K562 (cell line): ENCODE measurements at regions not wholly inside any gene's neighbourhood (a gene's known extent, or its start where the extent isn't known, plus 50 kb on each side); places are given as distances from the start of the nearest gene placed in this dataset.

Experiments
- ATAC-seq: fragments of 200-7000 bp; cut with Tn5 transposase; 3 replicates; pipeline ENCODE4 v1.9.1; 2020; ENCODE audit warnings: moderate library complexity
- BruUV-seq: library from RNA; stranded (reverse); fragments of 400-500 nt; replicated peaks from 2 replicates; lab custom pipeline; 2021; lab: Mats Ljungman, UMichigan
- CTCF ChIA-PET: fragments of 300-600 bp; formaldehyde crosslinking; extraction: SDS; loops from one replicate; lab custom pipeline; 2021; ENCODE audit warnings: low intra/inter-chr PET ratio; lab: Yijun Ruan, JAX
- POLR2A ChIA-PET: fragments of 300-600, 350-650 bp; sonication (Branson Sonifier 250); formaldehyde crosslinking; extraction: SDS; loops from one replicate; lab custom pipeline; 2021; ENCODE audit warnings: antibody characterized with exemption, inconsistent platforms; lab: Yijun Ruan, JAX
- DNase-seq, 4 experiments: peaks; one replicate each; pipeline versions ENCODE4 v3.0.0 to v3.0.0-alpha.2; 2011 to 2018; ENCODE audit warnings: low spot score in 3 of 4, mixed read lengths in 3 of 4; ENCODE audit errors: extremely low read depth in 1 of 4
- FAIRE-seq: peaks from 2 replicates; lab custom pipeline; 2011; peaks lifted over from hg19 to GRCh38; lab: Jason Lieb, UNC
- H2AFZ ChIP-seq: 2 replicates; pipeline ENCODE4 v1.6.0; 2011; ENCODE audit warnings: low read depth, low read length, control low read depth, inconsistent platforms
- H3K27ac ChIP-seq: fragments of 200-600 bp; 3 replicates; pipeline ENCODE4 v1.8.0; 2011; ENCODE audit warnings: low read depth, mild to moderate bottlenecking, control low read depth, inconsistent platforms, low read length, moderate library complexity, mixed read lengths; ENCODE audit errors: extremely low read depth
- H3K27me3 ChIP-seq, 2 experiments: fragments of 300-600 bp in 1 of 2; 2 replicates in 1 of 2; 3 replicates in 1 of 2; pipeline versions ENCODE4 v1.6.0 to v1.8.0; 2011; ENCODE audit warnings: inconsistent platforms in 2 of 2, low read length in 2 of 2, mild to moderate bottlenecking in 1 of 2, mixed read lengths in 1 of 2, moderate library complexity in 1 of 2; ENCODE audit not compliant: control insufficient read depth in 2 of 2, insufficient read depth in 2 of 2
- H3K36me3 ChIP-seq: fragments of 300-600 bp; 3 replicates; pipeline ENCODE4 v1.8.0; 2011; ENCODE audit warnings: mild to moderate bottlenecking, low read length, inconsistent platforms; ENCODE audit not compliant: control insufficient read depth, insufficient read depth
- H3K4me1 ChIP-seq, 2 experiments: fragments of 200-600 bp in 1 of 2; replicated peaks in 1 of 2; 2 replicates in 1 of 2; 3 replicates in 1 of 2; pipeline versions ENCODE4 v1.5.1 to v1.8.0; 2011; ENCODE audit warnings: inconsistent platforms in 2 of 2, low read length in 2 of 2, mild to moderate bottlenecking in 1 of 2, mixed read lengths in 1 of 2, moderate library complexity in 1 of 2; ENCODE audit not compliant: control insufficient read depth in 2 of 2, insufficient read depth in 2 of 2
- H3K4me2 ChIP-seq: 2 replicates; pipeline ENCODE4 v1.6.1; 2011; ENCODE audit warnings: low read length, control low read depth, inconsistent platforms, mixed read lengths; ENCODE audit not compliant: insufficient read depth
- H3K4me3 ChIP-seq: fragments of 200-600 bp; sonication (generic), shearing (Covaris generic); 2 replicates; pipeline ENCODE4 v1.5.1; 2016; ENCODE audit warnings: control low read depth, inconsistent platforms
- H3K79me2 ChIP-seq: fragments of 200-600 bp; 3 replicates; pipeline ENCODE4 v1.8.0; 2011; ENCODE audit warnings: low read length, inconsistent platforms; ENCODE audit not compliant: control insufficient read depth, insufficient read depth
- H3K9ac ChIP-seq, 2 experiments: 2 replicates each; pipeline versions ENCODE4 v1.6.0 to v1.6.1; 2011; ENCODE audit warnings: low read depth in 2 of 2, low read length in 2 of 2, control low read depth in 1 of 2, inconsistent platforms in 1 of 2, mild to moderate bottlenecking in 1 of 2, mixed read lengths in 1 of 2; ENCODE audit not compliant: insufficient read depth in 1 of 2
- H3K9me1 ChIP-seq: one replicate; pipeline ENCODE4 v1.6.0; 2011; ENCODE audit warnings: inconsistent platforms, mild to moderate bottlenecking, low read length, moderate library complexity; ENCODE audit not compliant: control insufficient read depth, insufficient read depth
- H3K9me3 ChIP-seq: replicated peaks from 2 replicates; pipeline ENCODE4 v1.5.1; 2011; ENCODE audit warnings: low read depth, low read length, inconsistent platforms; ENCODE audit not compliant: control insufficient read depth, insufficient read depth
- H4K20me1 ChIP-seq: replicated peaks from 2 replicates; pipeline ENCODE4 v1.6.1; 2011; ENCODE audit warnings: low read length, inconsistent platforms, mixed read lengths; ENCODE audit not compliant: control insufficient read depth, insufficient read depth
- ARHGAP35 ChIP-seq: fragments of 450-650 bp; IDR thresholded peaks from 2 replicates; pipeline ENCODE4 v1.6.1; 2018; ENCODE audit not compliant: partially characterized antibody
- HDGF ChIP-seq: fragments of 450-650 bp; IDR thresholded peaks from 2 replicates; pipeline ENCODE4 v1.6.1; 2016
- HES1 ChIP-seq: fragments of 450-650 bp; IDR thresholded peaks from 2 replicates; pipeline ENCODE4 v1.6.1; 2016; ENCODE audit warnings: low read depth, mild to moderate bottlenecking, moderate library complexity
- LARP7 ChIP-seq: fragments of 450-650 bp; IDR thresholded peaks from 2 replicates; pipeline ENCODE4 v1.6.1; 2016
- OTX1 ChIP-seq: fragments of 450-650 bp; formaldehyde crosslinking; IDR thresholded peaks from 2 replicates; pipeline ENCODE4 v1.4.0; 2022; ENCODE audit warnings: mild to moderate bottlenecking
- PHF21A ChIP-seq: fragments of 450-650 bp; IDR thresholded peaks from 2 replicates; pipeline ENCODE4 v1.6.1; 2017; ENCODE audit warnings: low read depth, borderline replicate concordance
- POLR2AphosphoS2 ChIP-seq: IDR thresholded peaks from 2 replicates; pipeline ENCODE4 v1.6.1; 2012; ENCODE audit warnings: low read length, improper control_type of control experiment
- SMAD1 ChIP-seq: fragments of 150-350 bp; IDR thresholded peaks from 2 replicates; pipeline ENCODE4 v1.6.1; 2014; ENCODE audit warnings: low read length, low read depth; ENCODE audit not compliant: partially characterized antibody
- SOX6 ChIP-seq: fragments of 450-650 bp; IDR thresholded peaks from 2 replicates; pipeline ENCODE4 v1.6.1; 2014; ENCODE audit warnings: mild to moderate bottlenecking
- SRF ChIP-seq, 2 experiments: fragments of 250-450, 450-650 bp in 1 of 2; sonication (Bioruptor Pico) in 1 of 2; sonication (generic) in 1 of 2; formaldehyde crosslinking; IDR thresholded peaks; 2 replicates each; pipeline versions ENCODE4 v1.5.0 to v1.5.1; 2020 to 2022; ENCODE audit warnings: mild to moderate bottlenecking in 1 of 2, missing genetic modification reagents in 1 of 2
- STAG1 ChIP-seq: sonication (generic); formaldehyde crosslinking; IDR thresholded peaks from 2 replicates; pipeline ENCODE4 v1.5.0; 2020; ENCODE audit warnings: missing genetic modification reagents, borderline replicate concordance
- TCF7L2 ChIP-seq: fragments of 150-350 bp; IDR thresholded peaks from 2 replicates; pipeline ENCODE4 v1.6.1; 2016; ENCODE audit warnings: low read depth, mild to moderate bottlenecking, low read length, moderate library complexity
- TFAM ChIP-seq: fragments of 250-450 bp; sonication (Bioruptor Pico); conservative IDR thresholded peaks from 2 replicates; pipeline ENCODE4 v1.5.0; 2021; ENCODE audit warnings: mild to moderate bottlenecking, moderate library complexity
- THAP12 ChIP-seq: fragments of 250-450 bp; sonication (Bioruptor Pico); IDR thresholded peaks from 2 replicates; pipeline ENCODE4 v1.9.0; 2021; ENCODE audit warnings: mild to moderate bottlenecking, inconsistent platforms
- TRIM24 ChIP-seq, 2 experiments: fragments of 450-650 bp; IDR thresholded peaks; 2 replicates each; pipeline ENCODE4 v1.6.1; 2016
- ZFPM2 ChIP-seq: fragments of 250-450 bp; sonication (Bioruptor Pico); IDR thresholded peaks from 2 replicates; pipeline ENCODE4 v1.5.1; 2022; ENCODE audit warnings: mild to moderate bottlenecking
- ZHX1 ChIP-seq: fragments of 150-350 bp; conservative IDR thresholded peaks from 2 replicates; pipeline ENCODE4 v1.6.1; 2014; ENCODE audit warnings: low read length
- ZNF143 ChIP-seq: sonication (generic); formaldehyde crosslinking; IDR thresholded peaks from 2 replicates; pipeline ENCODE4 v1.9.0; 2022; ENCODE audit warnings: mild to moderate bottlenecking, missing genetic modification reagents
- ZNF24 ChIP-seq: fragments of 450-650 bp; IDR thresholded peaks from 2 replicates; pipeline ENCODE4 v1.6.1; 2016
- ZNF431 ChIP-seq: sonication (generic); formaldehyde crosslinking; IDR thresholded peaks from 2 replicates; pipeline ENCODE4 v1.8.0; 2022; ENCODE audit warnings: mild to moderate bottlenecking, missing genetic modification reagents
- WGBS: fragments of 100-300 bp; shearing (Covaris generic); methylation state at CpG from one replicate; pipeline ENCODE4 v1.1.6; 2016; ENCODE audit warnings: low coverage, mixed read lengths; ENCODE audit not compliant: insufficient coverage; ENCODE audit errors: missing lambda C conversion rate; 5-methylcytosine and 5-hydroxymethylcytosine counted together
- in situ Hi-C: fragments of 300-500 bp; cut with MboI; formaldehyde crosslinking; loops from 4 replicates; pipeline ENCODE4 v1.15.0; 2018; ENCODE audit warnings: inconsistent platforms, mixed read lengths
- intact Hi-C: fragments of 100-400 bp; cut with micrococcal nuclease; formaldehyde crosslinking; loops from 2 replicates; pipeline ENCODE4 v1.14.2; 2022

- no peaks in the 10 kb centered on the region for H4K20me1 ChIP-seq
- no TSS peak for BruUV-seq
- DNase-seq (peak; percentile 84 to 98 (median 88)), FAIRE-seq (peak; percentile 97), ATAC-seq (peak; percentile 92)
- H3K79me2 ChIP-seq, result no peaks in the 10 kb centered on the region
- peaks cover 8 to 26% of the 10 kb centered on the region in 2 experiments; a peak in 4 of 5 replicates for H3K4me1 ChIP-seq
- in situ Hi-C loops, result no loop called here
- CTCF ChIA-PET, result no interaction called here
- no peak overlapping the region for H3K4me3 ChIP-seq
- peak overlapping the region; percentile 38; the same call in 2 of the 3 replicates for H3K27ac ChIP-seq
- no peaks in the 10 kb centered on the region for H3K9me1 ChIP-seq
- H3K4me2 ChIP-seq, result peak overlapping the region; percentile 39
- H3K36me3 ChIP-seq, result no peaks in the 10 kb centered on the region
- H3K27me3 ChIP-seq, result no peaks in the 10 kb centered on the region
- H3K9me3 ChIP-seq, result no peaks in the 10 kb centered on the region
- POLR2A ChIA-PET, result interaction anchor here (0.6 to 2.4 kb wide), 12 partner anchors 9 to 465 kb away, joined by 3 to 12 read pairs (median 3); partner anchors contain the start of gene MYLIP
- intact Hi-C loops, result no loop called here
- 4% methylated on average over 8 of the region's 8 CpGs for WGBS
- H3K9ac ChIP-seq, result no peak overlapping the region
- no peak overlapping the region for H2AFZ ChIP-seq
- TF ChIP-seq ZHX1 (no peak), TRIM24 (IDR thresholded peaks at IDR 0.05) (peak; percentile 80 to 87; a peak in 3 of 4 replicates), SOX6 (peak; percentile 98), ZFPM2 (CRISPR knock-in tag) (no peak), PHF21A (no peak), TFAM (CRISPR knock-in tag) (no peak), ARHGAP35 (no peak), HES1 (peak; percentile 69), LARP7 (no peak), THAP12 (CRISPR knock-in tag) (no peak), ZNF143 (CRISPR knock-in tag) (no peak), HDGF (no peak), POLR2AphosphoS2 (no peak), OTX1 (CRISPR knock-in tag) (no peak), TCF7L2 (no peak), STAG1 (CRISPR knock-in tag) (no peak), ZNF431 (CRISPR knock-in tag) (no peak), ZNF24 (no peak; the same call in 1 of the 2 replicates), SRF (CRISPR knock-in tag; IDR thresholded peaks at IDR 0.05) (peak in 1 of 2 experiments; percentile 59; a peak in 2 of 4 replicates), SMAD1 (no peak)
Measured at GRCh38 chr6:15915508-15916178, 213.2 kb upstream of the MYLIP start.
